IMR-90 (cell line): ENCODE measurements at regions not wholly inside any gene's neighbourhood (a gene's known extent, or its start where the extent isn't known, plus 50 kb on each side); places are given as distances from the start of the nearest gene placed in this dataset.

Experiments used
- ATAC-seq: fragments of 200-7000 bp; cut with Tn5 transposase; 2 replicates; pipeline ENCODE4 v1.9.1; 2020; ENCODE audit warnings: low read depth, mild to moderate bottlenecking, moderate library complexity
- BruUV-seq: library from RNA; stranded (reverse); fragments of 400-500 nt; replicated peaks from 2 replicates; lab custom pipeline; 2021; lab: Mats Ljungman, UMichigan
- CTCF ChIA-PET: fragments of 300-600 bp; formaldehyde crosslinking; extraction: SDS; loops from one replicate; lab custom pipeline; 2021; ENCODE audit warnings: antibody characterized with exemption; lab: Yijun Ruan, JAX
- POLR2A ChIA-PET: fragments of 300-600 bp; sonication (Branson Sonifier 250); formaldehyde crosslinking; loops from one replicate; lab custom pipeline; 2022; ENCODE audit warnings: antibody characterized with exemption; ENCODE audit not compliant: unreplicated experiment; lab: Charles Lee
- DNase-seq: peaks from one replicate; pipeline ENCODE4 v3.0.0; 2013
- H2AFZ ChIP-seq: replicated peaks from 2 replicates; pipeline ENCODE3; 2013; ENCODE audit warnings: low read length, mild to moderate bottlenecking; ENCODE audit not compliant: poor library complexity
- H2AK5ac ChIP-seq: 2 replicates; pipeline ENCODE4 v1.6.1; 2013; ENCODE audit warnings: low read depth, low read length, inconsistent platforms
- H2AK9ac ChIP-seq: replicated peaks from 2 replicates; pipeline ENCODE3; 2013; ENCODE audit warnings: mild to moderate bottlenecking, low read depth, low read length, moderate library complexity; ENCODE audit not compliant: poor library complexity
- H2BK120ac ChIP-seq: 2 replicates; pipeline ENCODE4 v1.6.1; 2013; ENCODE audit warnings: low read depth, low read length, inconsistent platforms
- H2BK15ac ChIP-seq: 3 replicates; pipeline ENCODE4 v1.6.1; 2013; ENCODE audit warnings: low read depth, low read length, inconsistent platforms
- H2BK20ac ChIP-seq: 2 replicates; pipeline ENCODE4 v1.6.1; 2013; ENCODE audit warnings: low read depth, mild to moderate bottlenecking, inconsistent platforms, low read length, moderate library complexity
- H2BK5ac ChIP-seq: 2 replicates; pipeline ENCODE4 v1.6.1; 2013; ENCODE audit warnings: mild to moderate bottlenecking, low read depth, low read length, inconsistent platforms; ENCODE audit not compliant: poor library complexity, severe bottlenecking
- H3K14ac ChIP-seq: replicated peaks from 2 replicates; pipeline ENCODE4 v1.6.1; 2013; ENCODE audit warnings: low read depth, low read length, inconsistent platforms
- H3K18ac ChIP-seq: 2 replicates; pipeline ENCODE4 v1.6.1; 2013; ENCODE audit warnings: low read depth, low read length, control low read depth
- H3K23ac ChIP-seq: 2 replicates; pipeline ENCODE4 v1.6.1; 2013; ENCODE audit warnings: low read depth, low read length, inconsistent platforms
- H3K27ac ChIP-seq: 2 replicates; pipeline ENCODE4 v1.5.1; 2013; ENCODE audit warnings: mild to moderate bottlenecking, control low read depth, low read length; ENCODE audit not compliant: insufficient read depth
- H3K27me3 ChIP-seq: 2 replicates; pipeline ENCODE4 v1.6.1; 2013; ENCODE audit warnings: low read length; ENCODE audit not compliant: control insufficient read depth, insufficient read depth
- H3K36me3 ChIP-seq: 2 replicates; pipeline ENCODE4 v1.6.1; 2013; ENCODE audit warnings: low read length, mixed read lengths; ENCODE audit not compliant: control insufficient read depth, insufficient read depth
- H3K4ac ChIP-seq: 2 replicates; pipeline ENCODE4 v1.6.1; 2013; ENCODE audit warnings: low read depth, low read length, inconsistent platforms
- H3K4me1 ChIP-seq: 2 replicates; pipeline ENCODE4 v1.6.1; 2013; ENCODE audit warnings: low read length, mixed read lengths; ENCODE audit not compliant: control insufficient read depth, insufficient read depth
- H3K4me2 ChIP-seq: 2 replicates; pipeline ENCODE4 v1.6.1; 2013; ENCODE audit warnings: low read depth, mild to moderate bottlenecking, control low read depth, low read length, moderate library complexity
- H3K4me3 ChIP-seq: 2 replicates; pipeline ENCODE4 v1.5.1; 2013; ENCODE audit warnings: low read depth, mild to moderate bottlenecking, control low read depth, low read length, moderate library complexity; ENCODE audit not compliant: insufficient read depth
- H3K56ac ChIP-seq: 2 replicates; pipeline ENCODE4 v1.6.1; 2013; ENCODE audit warnings: low read length, inconsistent platforms; ENCODE audit not compliant: insufficient read depth; ENCODE audit errors: extremely low read depth
- H3K79me1 ChIP-seq, 2 experiments: 2 replicates each; pipeline ENCODE4 v1.6.1; 2013; ENCODE audit warnings: low read length in 2 of 2, inconsistent platforms in 1 of 2, low read depth in 1 of 2
- H3K9ac ChIP-seq: 2 replicates; pipeline ENCODE4 v1.6.1; 2013; ENCODE audit warnings: low read depth, low read length, control low read depth
- H3K9me1 ChIP-seq: 2 replicates; pipeline ENCODE4 v1.6.1; 2013; ENCODE audit warnings: low read length, inconsistent platforms; ENCODE audit not compliant: insufficient read depth
- H3K9me3 ChIP-seq: 2 replicates; pipeline ENCODE4 v1.6.1; 2013; ENCODE audit warnings: low read length; ENCODE audit not compliant: control insufficient read depth, insufficient read depth
- H4K20me1 ChIP-seq: 2 replicates; pipeline ENCODE4 v1.6.1; 2013; ENCODE audit warnings: low read length, inconsistent platforms; ENCODE audit not compliant: insufficient read depth
- H4K5ac ChIP-seq: 2 replicates; pipeline ENCODE4 v1.6.1; 2013; ENCODE audit warnings: mild to moderate bottlenecking, low read depth, low read length, control low read depth
- H4K8ac ChIP-seq, 2 experiments: 2 replicates each; pipeline ENCODE4 v1.6.1; 2013; ENCODE audit warnings: low read depth in 2 of 2, low read length in 2 of 2, control low read depth in 1 of 2, inconsistent platforms in 1 of 2
- H4K91ac ChIP-seq: 2 replicates; pipeline ENCODE4 v1.6.1; 2013; ENCODE audit warnings: low read depth, low read length, inconsistent platforms; ENCODE audit not compliant: insufficient read depth
- USF2 ChIP-seq: fragments of 150-350 bp; IDR thresholded peaks from 2 replicates; pipeline ENCODE4 v1.6.1; 2017; ENCODE audit warnings: mild to moderate bottlenecking, antibody characterized with exemption, low read length, low read depth
- WGBS, 2 experiments: methylation state at CpG; one replicate each; pipeline versions ENCODE4 v1.1.5 to v1.1.7; 2013; ENCODE audit warnings: missing lambda C conversion rate in 2 of 2; ENCODE audit not compliant: insufficient read length in 1 of 2; ENCODE audit errors: extremely low coverage in 2 of 2; 5-methylcytosine and 5-hydroxymethylcytosine counted together
- dilution Hi-C: fragments of 300-500 bp; cut with HindIII; formaldehyde crosslinking; loops from one replicate; pipeline ENCODE4 v1.14.3; 2018; ENCODE audit warnings: low sequenced_read_pairs; ENCODE audit not compliant: unreplicated experiment
- in situ Hi-C: fragments of 300-500 bp; cut with MboI; formaldehyde crosslinking; loops from 3 replicates; pipeline ENCODE4 v1.14.3; 2019; ENCODE audit warnings: low sequenced_read_pairs, inconsistent platforms, mixed read lengths
- intact Hi-C: fragments of 100-400 bp; cut with micrococcal nuclease; formaldehyde crosslinking; loops from 2 replicates; pipeline ENCODE4 v1.10.0; 2022

- Histone ChIP-seq H4K20me1 (no peaks in the 10 kb centered on the region), H3K18ac (no peak overlapping the region), H3K56ac (no peak overlapping the region), H3K27me3 (no peaks in the 10 kb centered on the region), H2BK5ac (no peak overlapping the region), H3K27ac (no peak overlapping the region), H2AK5ac (no peak overlapping the region), H2BK120ac (no peak overlapping the region), H3K36me3 (no peaks in the 10 kb centered on the region), H4K8ac (no peak overlapping the region), H3K9me3 (no peaks in the 10 kb centered on the region), H2AK9ac (no peak overlapping the region), H3K4ac (no peak overlapping the region), H3K23ac (no peak overlapping the region), H3K9ac (no peak overlapping the region), H3K14ac (no peak overlapping the region), H4K91ac (no peak overlapping the region), H2BK15ac (no peak overlapping the region), H3K9me1 (no peaks in the 10 kb centered on the region), H3K4me2 (no peak overlapping the region), H3K79me1 (no peaks in the 10 kb centered on the region), H3K4me1 (no peaks in the 10 kb centered on the region), H2AFZ (no peak overlapping the region), H3K4me3 (no peak overlapping the region), H4K5ac (no peak overlapping the region), H2BK20ac (no peak overlapping the region)
- ChIA-PET CTCF (interaction anchor here (1.0 kb wide), 1 partner anchor 9 kb away, joined by 5 read pairs; no protein-coding TSS in a partner anchor), POLR2A (interaction anchor here (1.0 kb wide), 1 partner anchor 12 kb away, joined by 3 read pairs; no protein-coding TSS in a partner anchor)
- dilution Hi-C loops: no loop called here
- no peak for ATAC-seq
- DNase-seq: no peak
- in situ Hi-C loops: no loop called here
- no peak for TF ChIP-seq USF2
- WGBS, 2 experiments: no CpG with 5 or more reads among the region's 4 CpGs
- no TSS peak for BruUV-seq
- intact Hi-C loops: no loop called here
Measured at GRCh38 chr18:26757263-26758019, 108.1 kb downstream of the AQP4 start.
